SK-N-SH treated with all-trans-retinoic acid at 6 μM for 48 hours (cell line): ENCODE measurements at regions not wholly inside any gene's neighbourhood (a gene's known extent, or its start where the extent isn't known, plus 50 kb on each side); places are given as distances from the start of the nearest gene placed in this dataset.

Experiments used
- ARNTL ChIP-seq: fragments of 450-650 bp; formaldehyde crosslinking; IDR thresholded peaks from 2 replicates; pipeline ENCODE4 v1.5.0; 2020; ENCODE audit warnings: low read depth, mild to moderate bottlenecking, moderate library complexity, borderline replicate concordance
- CSRNP3 ChIP-seq: fragments of 250-450 bp; sonication (Bioruptor Pico); IDR thresholded peaks from 2 replicates; pipeline ENCODE4 v1.5.1; 2021; ENCODE audit warnings: mild to moderate bottlenecking, moderate library complexity
- GLIS3 ChIP-seq: fragments of 250-450 bp; sonication (Bioruptor Pico); IDR thresholded peaks from 2 replicates; pipeline ENCODE4 v1.5.0; 2020; ENCODE audit warnings: mild to moderate bottlenecking, moderate library complexity
- ISL1 ChIP-seq: fragments of 250-450 bp; sonication (Bioruptor Pico); IDR thresholded peaks from 2 replicates; pipeline ENCODE4 v2.1.2; 2022; ENCODE audit warnings: mild to moderate bottlenecking, moderate library complexity
- OSR1 ChIP-seq: fragments of 250-450 bp; sonication (Bioruptor Pico); IDR thresholded peaks from 2 replicates; pipeline ENCODE4 v1.8.0; 2022; ENCODE audit warnings: moderate library complexity, mild to moderate bottlenecking, inconsistent platforms
- PATZ1 ChIP-seq: fragments of 250-450 bp; sonication (Bioruptor Pico); IDR thresholded peaks from 2 replicates; pipeline ENCODE4 v1.8.0; 2020; ENCODE audit warnings: mild to moderate bottlenecking, moderate library complexity, borderline replicate concordance
- PPARA ChIP-seq: fragments of 250-450 bp; sonication (Bioruptor Pico); IDR thresholded peaks from 2 replicates; pipeline ENCODE4 v1.5.0; 2020; ENCODE audit warnings: mild to moderate bottlenecking, borderline replicate concordance
- RARB ChIP-seq: fragments of 250-450 bp; sonication (Bioruptor Pico); IDR thresholded peaks from 2 replicates; pipeline ENCODE4 v1.8.0; 2021; ENCODE audit warnings: mild to moderate bottlenecking, moderate library complexity
- SNAI2 ChIP-seq: fragments of 250-450 bp; sonication (Bioruptor Pico); IDR thresholded peaks from 2 replicates; pipeline ENCODE4 v1.5.0; 2020; ENCODE audit warnings: mild to moderate bottlenecking, moderate library complexity
- ZFP30 ChIP-seq: fragments of 450-650 bp; formaldehyde crosslinking; IDR thresholded peaks from 2 replicates; pipeline ENCODE4 v1.5.0; 2022; ENCODE audit warnings: mild to moderate bottlenecking, moderate library complexity
- ZNF8 ChIP-seq: fragments of 450-650 bp; formaldehyde crosslinking; IDR thresholded peaks from 2 replicates; pipeline ENCODE4 v1.5.0; 2020; ENCODE audit warnings: mild to moderate bottlenecking, moderate library complexity

- no peak for TF ChIP-seq ZFP30
- no peak for TF ChIP-seq GLIS3 (CRISPR knock-in tag)
- no peak for TF ChIP-seq ISL1 (CRISPR knock-in tag)
- TF ChIP-seq RARB = no peak
- TF ChIP-seq CSRNP3 (CRISPR knock-in tag) = no peak
- no peak for TF ChIP-seq SNAI2 (CRISPR knock-in tag)
- TF ChIP-seq OSR1 (CRISPR knock-in tag) = no peak
- TF ChIP-seq ZNF8 = no peak
- TF ChIP-seq PATZ1 (CRISPR knock-in tag) = no peak
- no peak for TF ChIP-seq ARNTL
- no peak for TF ChIP-seq PPARA (CRISPR knock-in tag)
These were observed 100.9 kb downstream of the FAM53A start for GRCh38 chr4:1583051-1583785.
